K562 (cell line): ENCODE measurements at regions not wholly inside any gene's neighbourhood (a gene's known extent, or its start where the extent isn't known, plus 50 kb on each side); places are given as distances from the start of the nearest gene placed in this dataset.

Source experiments
- ATAC-seq: fragments of 200-7000 bp; cut with Tn5 transposase; 3 replicates; pipeline ENCODE4 v1.9.1; 2020; ENCODE audit warnings: moderate library complexity
- BruUV-seq: library from RNA; stranded (reverse); fragments of 400-500 nt; replicated peaks from 2 replicates; lab custom pipeline; 2021; lab: Mats Ljungman, UMichigan
- CTCF ChIA-PET: fragments of 300-600 bp; formaldehyde crosslinking; extraction: SDS; loops from one replicate; lab custom pipeline; 2021; ENCODE audit warnings: low intra/inter-chr PET ratio; lab: Yijun Ruan, JAX
- POLR2A ChIA-PET: fragments of 300-600, 350-650 bp; sonication (Branson Sonifier 250); formaldehyde crosslinking; extraction: SDS; loops from one replicate; lab custom pipeline; 2021; ENCODE audit warnings: antibody characterized with exemption, inconsistent platforms; lab: Yijun Ruan, JAX
- DNase-seq, 4 experiments: peaks; one replicate each; pipeline versions ENCODE4 v3.0.0 to v3.0.0-alpha.2; 2011 to 2018; ENCODE audit warnings: low spot score in 3 of 4, mixed read lengths in 3 of 4; ENCODE audit errors: extremely low read depth in 1 of 4
- FAIRE-seq: peaks from 2 replicates; lab custom pipeline; 2011; peaks lifted over from hg19 to GRCh38; lab: Jason Lieb, UNC
- H2AFZ ChIP-seq: 2 replicates; pipeline ENCODE4 v1.6.0; 2011; ENCODE audit warnings: low read depth, low read length, control low read depth, inconsistent platforms
- H3K27ac ChIP-seq: fragments of 200-600 bp; 3 replicates; pipeline ENCODE4 v1.8.0; 2011; ENCODE audit warnings: low read depth, mild to moderate bottlenecking, control low read depth, inconsistent platforms, low read length, moderate library complexity, mixed read lengths; ENCODE audit errors: extremely low read depth
- H3K27me3 ChIP-seq, 2 experiments: fragments of 300-600 bp in 1 of 2; 2 replicates in 1 of 2; 3 replicates in 1 of 2; pipeline versions ENCODE4 v1.6.0 to v1.8.0; 2011; ENCODE audit warnings: inconsistent platforms in 2 of 2, low read length in 2 of 2, mild to moderate bottlenecking in 1 of 2, mixed read lengths in 1 of 2, moderate library complexity in 1 of 2; ENCODE audit not compliant: control insufficient read depth in 2 of 2, insufficient read depth in 2 of 2
- H3K36me3 ChIP-seq: fragments of 300-600 bp; 3 replicates; pipeline ENCODE4 v1.8.0; 2011; ENCODE audit warnings: mild to moderate bottlenecking, low read length, inconsistent platforms; ENCODE audit not compliant: control insufficient read depth, insufficient read depth
- H3K4me1 ChIP-seq, 2 experiments: fragments of 200-600 bp in 1 of 2; replicated peaks in 1 of 2; 2 replicates in 1 of 2; 3 replicates in 1 of 2; pipeline versions ENCODE4 v1.5.1 to v1.8.0; 2011; ENCODE audit warnings: inconsistent platforms in 2 of 2, low read length in 2 of 2, mild to moderate bottlenecking in 1 of 2, mixed read lengths in 1 of 2, moderate library complexity in 1 of 2; ENCODE audit not compliant: control insufficient read depth in 2 of 2, insufficient read depth in 2 of 2
- H3K4me2 ChIP-seq: 2 replicates; pipeline ENCODE4 v1.6.1; 2011; ENCODE audit warnings: low read length, control low read depth, inconsistent platforms, mixed read lengths; ENCODE audit not compliant: insufficient read depth
- H3K4me3 ChIP-seq: fragments of 200-600 bp; sonication (generic), shearing (Covaris generic); 2 replicates; pipeline ENCODE4 v1.5.1; 2016; ENCODE audit warnings: control low read depth, inconsistent platforms
- H3K79me2 ChIP-seq: fragments of 200-600 bp; 3 replicates; pipeline ENCODE4 v1.8.0; 2011; ENCODE audit warnings: low read length, inconsistent platforms; ENCODE audit not compliant: control insufficient read depth, insufficient read depth
- H3K9ac ChIP-seq, 2 experiments: 2 replicates each; pipeline versions ENCODE4 v1.6.0 to v1.6.1; 2011; ENCODE audit warnings: low read depth in 2 of 2, low read length in 2 of 2, control low read depth in 1 of 2, inconsistent platforms in 1 of 2, mild to moderate bottlenecking in 1 of 2, mixed read lengths in 1 of 2; ENCODE audit not compliant: insufficient read depth in 1 of 2
- H3K9me1 ChIP-seq: one replicate; pipeline ENCODE4 v1.6.0; 2011; ENCODE audit warnings: inconsistent platforms, mild to moderate bottlenecking, low read length, moderate library complexity; ENCODE audit not compliant: control insufficient read depth, insufficient read depth
- H3K9me3 ChIP-seq: replicated peaks from 2 replicates; pipeline ENCODE4 v1.5.1; 2011; ENCODE audit warnings: low read depth, low read length, inconsistent platforms; ENCODE audit not compliant: control insufficient read depth, insufficient read depth
- H4K20me1 ChIP-seq: replicated peaks from 2 replicates; pipeline ENCODE4 v1.6.1; 2011; ENCODE audit warnings: low read length, inconsistent platforms, mixed read lengths; ENCODE audit not compliant: control insufficient read depth, insufficient read depth
- DNMT1 ChIP-seq: fragments of 450-650 bp; IDR thresholded peaks from 2 replicates; pipeline ENCODE4 v1.6.1; 2016; ENCODE audit warnings: antibody characterized with exemption, mild to moderate bottlenecking
- DPF2 ChIP-seq: fragments of 450-650 bp; IDR thresholded peaks from 2 replicates; pipeline ENCODE4 v1.6.1; 2016
- HLTF ChIP-seq: fragments of 450-650 bp; IDR thresholded peaks from 2 replicates; pipeline ENCODE4 v1.6.1; 2016
- KDM1A ChIP-seq, 2 experiments: fragments of 450-650 bp; IDR thresholded peaks; 2 replicates each; pipeline ENCODE4 v1.6.1; 2016; ENCODE audit warnings: mild to moderate bottlenecking in 2 of 2
- OTX1 ChIP-seq: fragments of 450-650 bp; formaldehyde crosslinking; IDR thresholded peaks from 2 replicates; pipeline ENCODE4 v1.4.0; 2022; ENCODE audit warnings: mild to moderate bottlenecking
- RBM17 ChIP-seq: fragments of 200-400 bp; formaldehyde crosslinking; IDR thresholded peaks from 2 replicates; pipeline ENCODE4 v1.6.1; 2017; ENCODE audit warnings: low read depth, mild to moderate bottlenecking, low read length, borderline replicate concordance
- RUNX1 ChIP-seq: sonication (generic); IDR thresholded peaks from 2 replicates; pipeline ENCODE4 v1.6.1; 2016; ENCODE audit warnings: antibody characterized with exemption, low read depth
- SPI1 ChIP-seq: IDR thresholded peaks from 2 replicates; pipeline ENCODE4 v1.6.1; 2011; ENCODE audit warnings: low read depth, low read length, control low read depth, borderline replicate concordance
- SRSF7 ChIP-seq: fragments of 200-400 bp; formaldehyde crosslinking; optimal IDR thresholded peaks from 2 replicates; pipeline ENCODE3; 2017; ENCODE audit warnings: mild to moderate bottlenecking, low read depth, low read length
- ZNF3 ChIP-seq: fragments of 250-450 bp; sonication (Bioruptor Pico); IDR thresholded peaks from 2 replicates; pipeline ENCODE4 v1.5.0; 2021; ENCODE audit warnings: mild to moderate bottlenecking, moderate library complexity
- ZNF696 ChIP-seq: fragments of 250-450 bp; sonication (Bioruptor Pico); conservative IDR thresholded peaks from 2 replicates; pipeline ENCODE4 v1.4.0; 2020; ENCODE audit warnings: mild to moderate bottlenecking, moderate library complexity
- ZNF76 ChIP-seq: fragments of 250-450 bp; sonication (Bioruptor Pico); IDR thresholded peaks from 2 replicates; pipeline ENCODE4 v1.4.0; 2020; ENCODE audit warnings: mild to moderate bottlenecking, moderate library complexity, borderline replicate concordance
- WGBS: fragments of 100-300 bp; shearing (Covaris generic); methylation state at CpG from one replicate; pipeline ENCODE4 v1.1.6; 2016; ENCODE audit warnings: low coverage, mixed read lengths; ENCODE audit not compliant: insufficient coverage; ENCODE audit errors: missing lambda C conversion rate; 5-methylcytosine and 5-hydroxymethylcytosine counted together
- in situ Hi-C: fragments of 300-500 bp; cut with MboI; formaldehyde crosslinking; loops from 4 replicates; pipeline ENCODE4 v1.15.0; 2018; ENCODE audit warnings: inconsistent platforms, mixed read lengths
- intact Hi-C: fragments of 100-400 bp; cut with micrococcal nuclease; formaldehyde crosslinking; loops from 2 replicates; pipeline ENCODE4 v1.14.2; 2022
- TF ChIP-seq, protein P1 (sequence below): fragments of 450-650 bp; formaldehyde crosslinking; IDR thresholded peaks from 2 replicates; pipeline ENCODE4 v1.4.0; 2020; ENCODE audit warnings: mild to moderate bottlenecking, moderate library complexity
- TF ChIP-seq, protein P2 (sequence below): fragments of 450-650 bp; IDR thresholded peaks from 2 replicates; pipeline ENCODE4 v1.6.1; 2017; ENCODE audit warnings: mild to moderate bottlenecking, moderate library complexity
- TF ChIP-seq, protein P3 (sequence below): fragments of 250-450 bp; sonication (Bioruptor Pico); IDR thresholded peaks from 2 replicates; pipeline ENCODE4 v1.4.0; 2020; ENCODE audit warnings: mild to moderate bottlenecking, moderate library complexity

DNA sequence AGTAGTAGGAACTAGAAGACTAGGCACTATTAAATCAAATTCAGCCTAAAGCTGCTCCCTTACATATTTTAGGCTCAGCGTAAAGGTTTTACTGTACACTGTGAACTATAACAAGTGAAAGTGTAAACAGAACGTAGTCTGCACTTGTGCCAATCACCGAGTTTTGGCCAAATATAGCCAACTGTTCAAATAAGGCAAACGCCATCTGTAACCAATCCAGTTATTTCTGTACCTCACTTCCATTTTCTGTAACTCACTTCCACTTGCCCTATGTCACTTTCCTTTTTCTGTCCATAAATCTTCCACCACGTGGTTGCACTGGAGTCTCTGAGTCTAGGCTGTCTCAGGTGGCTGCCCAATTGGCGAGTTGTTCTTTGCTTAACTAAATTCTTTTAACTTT is 2132.2 kb downstream of the LRRC4C start:
- ChIA-PET POLR2A (no interaction called here), CTCF (no interaction called here)
- DNase-seq (no peak), FAIRE-seq (no peak), ATAC-seq (no peak)
- no peaks in the 10 kb centered on the region for H3K9me3 ChIP-seq
- no TSS peak for BruUV-seq
- no peak overlapping the region for H3K27ac ChIP-seq
- in situ Hi-C loops, result no loop called here
- H3K9me1 ChIP-seq, result no peaks in the 10 kb centered on the region
- no peak overlapping the region for H3K4me2 ChIP-seq
- TF ChIP-seq ZNF696, result no peak
- TF ChIP-seq, protein P1, sequence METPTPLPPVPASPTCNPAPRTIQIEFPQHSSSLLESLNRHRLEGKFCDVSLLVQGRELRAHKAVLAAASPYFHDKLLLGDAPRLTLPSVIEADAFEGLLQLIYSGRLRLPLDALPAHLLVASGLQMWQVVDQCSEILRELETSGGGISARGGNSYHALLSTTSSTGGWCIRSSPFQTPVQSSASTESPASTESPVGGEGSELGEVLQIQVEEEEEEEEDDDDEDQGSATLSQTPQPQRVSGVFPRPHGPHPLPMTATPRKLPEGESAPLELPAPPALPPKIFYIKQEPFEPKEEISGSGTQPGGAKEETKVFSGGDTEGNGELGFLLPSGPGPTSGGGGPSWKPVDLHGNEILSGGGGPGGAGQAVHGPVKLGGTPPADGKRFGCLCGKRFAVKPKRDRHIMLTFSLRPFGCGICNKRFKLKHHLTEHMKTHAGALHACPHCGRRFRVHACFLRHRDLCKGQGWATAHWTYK (CRISPR knock-in tag), result no peak
- TF ChIP-seq RUNX1, result no peak
- no peak for TF ChIP-seq RBM17
- no peak for TF ChIP-seq SPI1
- TF ChIP-seq SRSF7, result no peak
- TF ChIP-seq, protein P2, sequence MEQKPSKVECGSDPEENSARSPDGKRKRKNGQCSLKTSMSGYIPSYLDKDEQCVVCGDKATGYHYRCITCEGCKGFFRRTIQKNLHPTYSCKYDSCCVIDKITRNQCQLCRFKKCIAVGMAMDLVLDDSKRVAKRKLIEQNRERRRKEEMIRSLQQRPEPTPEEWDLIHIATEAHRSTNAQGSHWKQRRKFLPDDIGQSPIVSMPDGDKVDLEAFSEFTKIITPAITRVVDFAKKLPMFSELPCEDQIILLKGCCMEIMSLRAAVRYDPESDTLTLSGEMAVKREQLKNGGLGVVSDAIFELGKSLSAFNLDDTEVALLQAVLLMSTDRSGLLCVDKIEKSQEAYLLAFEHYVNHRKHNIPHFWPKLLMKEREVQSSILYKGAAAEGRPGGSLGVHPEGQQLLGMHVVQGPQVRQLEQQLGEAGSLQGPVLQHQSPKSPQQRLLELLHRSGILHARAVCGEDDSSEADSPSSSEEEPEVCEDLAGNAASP, result no peak
- TF ChIP-seq OTX1 (CRISPR knock-in tag), result no peak
- TF ChIP-seq KDM1A (IDR thresholded peaks at IDR 0.05), result no peak
- no peak for TF ChIP-seq HLTF
- no peak for TF ChIP-seq DPF2
- TF ChIP-seq, protein P3, sequence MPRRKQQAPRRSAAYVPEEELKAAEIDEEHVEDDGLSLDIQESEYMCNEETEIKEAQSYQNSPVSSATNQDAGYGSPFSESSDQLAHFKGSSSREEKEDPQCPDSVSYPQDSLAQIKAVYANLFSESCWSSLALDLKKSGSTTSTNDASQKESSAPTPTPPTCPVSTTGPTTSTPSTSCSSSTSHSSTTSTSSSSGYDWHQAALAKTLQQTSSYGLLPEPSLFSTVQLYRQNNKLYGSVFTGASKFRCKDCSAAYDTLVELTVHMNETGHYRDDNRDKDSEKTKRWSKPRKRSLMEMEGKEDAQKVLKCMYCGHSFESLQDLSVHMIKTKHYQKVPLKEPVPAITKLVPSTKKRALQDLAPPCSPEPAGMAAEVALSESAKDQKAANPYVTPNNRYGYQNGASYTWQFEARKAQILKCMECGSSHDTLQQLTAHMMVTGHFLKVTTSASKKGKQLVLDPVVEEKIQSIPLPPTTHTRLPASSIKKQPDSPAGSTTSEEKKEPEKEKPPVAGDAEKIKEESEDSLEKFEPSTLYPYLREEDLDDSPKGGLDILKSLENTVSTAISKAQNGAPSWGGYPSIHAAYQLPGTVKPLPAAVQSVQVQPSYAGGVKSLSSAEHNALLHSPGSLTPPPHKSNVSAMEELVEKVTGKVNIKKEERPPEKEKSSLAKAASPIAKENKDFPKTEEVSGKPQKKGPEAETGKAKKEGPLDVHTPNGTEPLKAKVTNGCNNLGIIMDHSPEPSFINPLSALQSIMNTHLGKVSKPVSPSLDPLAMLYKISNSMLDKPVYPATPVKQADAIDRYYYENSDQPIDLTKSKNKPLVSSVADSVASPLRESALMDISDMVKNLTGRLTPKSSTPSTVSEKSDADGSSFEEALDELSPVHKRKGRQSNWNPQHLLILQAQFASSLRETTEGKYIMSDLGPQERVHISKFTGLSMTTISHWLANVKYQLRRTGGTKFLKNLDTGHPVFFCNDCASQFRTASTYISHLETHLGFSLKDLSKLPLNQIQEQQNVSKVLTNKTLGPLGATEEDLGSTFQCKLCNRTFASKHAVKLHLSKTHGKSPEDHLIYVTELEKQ, result no peak
- TF ChIP-seq DNMT1, result no peak
- TF ChIP-seq ZNF76 (CRISPR knock-in tag), result no peak
- TF ChIP-seq ZNF3 (CRISPR knock-in tag), result no peak
- intact Hi-C loops, result no loop called here
- WGBS, result 7% methylated on average over 6 of the region's 6 CpGs
- no peaks in the 10 kb centered on the region for H4K20me1 ChIP-seq
- H3K4me1 ChIP-seq, result no peaks in the 10 kb centered on the region
- no peak overlapping the region for H2AFZ ChIP-seq
- no peak overlapping the region for H3K4me3 ChIP-seq
- H3K36me3 ChIP-seq, result no peaks in the 10 kb centered on the region
- no peaks in the 10 kb centered on the region for H3K79me2 ChIP-seq
- no peaks in the 10 kb centered on the region for H3K27me3 ChIP-seq
- no peak overlapping the region for H3K9ac ChIP-seq
